ENCODE measurements at regions not wholly inside any gene's neighbourhood (a gene's known extent, or its start where the extent isn't known, plus 50 kb on each side); places are given as distances from the start of the nearest gene placed in this dataset.

DNA sequence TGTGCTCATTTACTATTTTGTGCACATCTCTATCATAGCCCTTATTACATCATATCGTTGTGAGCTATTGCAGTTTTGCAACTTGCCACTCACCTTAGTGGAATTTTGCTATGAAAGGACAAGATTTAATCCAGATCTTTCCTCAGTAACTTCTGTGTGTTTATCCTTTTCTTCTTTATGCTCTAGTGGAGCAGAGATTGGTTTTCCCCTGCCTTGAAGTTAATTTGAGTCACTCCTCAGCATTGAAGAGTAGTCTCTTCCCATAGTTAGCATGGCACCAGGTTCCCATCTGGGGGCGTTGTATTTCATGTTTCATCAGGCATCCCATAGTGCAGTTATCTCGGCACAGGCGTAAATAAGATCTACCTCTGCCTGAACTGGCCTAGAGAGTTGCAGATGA lies 510.4 kb downstream of the PSAT1 start:
- no peaks in the 10 kb centered on the region for H3K79me2 ChIP-seq (ENCODE audit: low read length)
- H3K4me1 ChIP-seq (ENCODE audit: low read length): no peaks in the 10 kb centered on the region
- no peak overlapping the region for H3K4me2 ChIP-seq (ENCODE audit: low read depth, low read length)
- no peak overlapping the region for H2AFZ ChIP-seq (ENCODE audit: low read length)
- H3K27ac ChIP-seq (ENCODE audit: low read length): no peak overlapping the region
- no peaks in the 10 kb centered on the region for H4K20me1 ChIP-seq (ENCODE audit: insufficient read depth, low read length)
- H3K9me3 ChIP-seq (replicated peaks; ENCODE audit: insufficient read depth, low read length): no peaks in the 10 kb centered on the region
- no peak overlapping the region for H3K4me3 ChIP-seq (ENCODE audit: low read length)
- H3K36me3 ChIP-seq (replicated peaks; ENCODE audit: insufficient read depth, low read length): no peaks in the 10 kb centered on the region
- DNase-seq: no peak
- TF ChIP-seq CTCF (IDR thresholded peaks at IDR 0.05; ENCODE audit: low read length): no peak
- no peak for TF ChIP-seq EZH2 (optimal IDR thresholded peaks at IDR 0.05; ENCODE audit: low read depth, low read length)
- TF ChIP-seq EZH2phosphoT487 (IDR thresholded peaks at IDR 0.05; ENCODE audit: low read length): no peak
- no peaks in the 10 kb centered on the region for H3K27me3 ChIP-seq (replicated peaks; ENCODE audit: insufficient read depth, low read length)
- H3K9ac ChIP-seq (ENCODE audit: low read length): no peak overlapping the region
- H3K9me2 ChIP-seq (replicated peaks; ENCODE audit: insufficient read depth, low read length): no peaks in the 10 kb centered on the region
- H3F3A ChIP-seq (ENCODE audit: insufficient read depth, low read length): no peaks in the 10 kb centered on the region

DNA sequence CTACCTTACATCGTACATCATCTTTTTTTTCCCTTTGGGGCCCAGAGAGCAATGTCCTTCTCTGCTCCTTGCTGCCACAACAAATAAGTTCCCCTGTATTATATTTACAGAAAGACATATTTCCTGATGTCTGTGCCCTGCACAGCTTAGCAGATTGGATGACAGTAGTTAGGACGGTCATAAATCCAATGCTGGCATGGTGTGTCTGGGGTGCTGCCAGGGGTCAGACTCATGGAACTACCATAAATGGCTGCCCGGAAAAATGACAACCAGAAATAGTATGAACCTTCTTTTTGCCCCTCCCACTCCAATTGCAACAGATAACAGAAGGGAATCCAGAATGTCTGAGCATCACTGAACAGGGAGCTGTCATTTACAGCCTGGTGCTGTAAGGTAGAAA lies 511.1 kb downstream of the PSAT1 start:
- H3K9me2 ChIP-seq (replicated peaks; ENCODE audit: insufficient read depth, low read length): no peaks in the 10 kb centered on the region
- no peak overlapping the region for H3K9ac ChIP-seq (ENCODE audit: low read length)
- no peak overlapping the region for H3K4me2 ChIP-seq (ENCODE audit: low read depth, low read length)
- no peaks in the 10 kb centered on the region for H3K27me3 ChIP-seq (replicated peaks; ENCODE audit: insufficient read depth, low read length)
- H3K4me3 ChIP-seq (ENCODE audit: low read length): no peak overlapping the region
- no peaks in the 10 kb centered on the region for H3K79me2 ChIP-seq (ENCODE audit: low read length)
- no peak for TF ChIP-seq EZH2phosphoT487 (IDR thresholded peaks at IDR 0.05; ENCODE audit: low read length)
- TF ChIP-seq CTCF (IDR thresholded peaks at IDR 0.05; ENCODE audit: low read length): no peak
- no peak for TF ChIP-seq EZH2 (optimal IDR thresholded peaks at IDR 0.05; ENCODE audit: low read depth, low read length)
- H2AFZ ChIP-seq (ENCODE audit: low read length): no peak overlapping the region
- no peaks in the 10 kb centered on the region for H3F3A ChIP-seq (ENCODE audit: insufficient read depth, low read length)
- no peaks in the 10 kb centered on the region for H3K4me1 ChIP-seq (ENCODE audit: low read length)
- no peaks in the 10 kb centered on the region for H4K20me1 ChIP-seq (ENCODE audit: insufficient read depth, low read length)
- DNase-seq: no peak
- no peaks in the 10 kb centered on the region for H3K9me3 ChIP-seq (replicated peaks; ENCODE audit: insufficient read depth, low read length)
- no peak overlapping the region for H3K27ac ChIP-seq (ENCODE audit: low read length)
- H3K36me3 ChIP-seq (replicated peaks; ENCODE audit: insufficient read depth, low read length): no peaks in the 10 kb centered on the region

GRCh38 chr9:78811622-78812276 lies 514.8 kb downstream of the PSAT1 start:
- Histone ChIP-seq H2AFZ (ENCODE audit: low read length) (no peak overlapping the region), H3K79me2 (ENCODE audit: low read length) (no peaks in the 10 kb centered on the region), H3K4me1 (ENCODE audit: low read length) (no peaks in the 10 kb centered on the region), H3K9me3 (replicated peaks; ENCODE audit: insufficient read depth, low read length) (no peaks in the 10 kb centered on the region), H3K9ac (ENCODE audit: low read length) (no peak overlapping the region), H3F3A (ENCODE audit: insufficient read depth, low read length) (no peaks in the 10 kb centered on the region), H3K4me3 (ENCODE audit: low read length) (no peak overlapping the region), H4K20me1 (ENCODE audit: insufficient read depth, low read length) (no peaks in the 10 kb centered on the region), H3K4me2 (ENCODE audit: low read depth, low read length) (no peak overlapping the region), H3K27me3 (replicated peaks; ENCODE audit: insufficient read depth, low read length) (no peaks in the 10 kb centered on the region), H3K27ac (ENCODE audit: low read length) (no peak overlapping the region), H3K36me3 (replicated peaks; ENCODE audit: insufficient read depth, low read length) (no peaks in the 10 kb centered on the region), H3K9me2 (replicated peaks; ENCODE audit: insufficient read depth, low read length) (no peaks in the 10 kb centered on the region)
- DNase-seq: no peak
- no peak for TF ChIP-seq EZH2phosphoT487 (IDR thresholded peaks at IDR 0.05; ENCODE audit: low read length)
- TF ChIP-seq CTCF (IDR thresholded peaks at IDR 0.05; ENCODE audit: low read length): no peak
- TF ChIP-seq EZH2 (optimal IDR thresholded peaks at IDR 0.05; ENCODE audit: low read depth, low read length): no peak
